ENCODE measurements at regions not wholly inside any gene's neighbourhood (a gene's known extent, or its start where the extent isn't known, plus 50 kb on each side); places are given as distances from the start of the nearest gene placed in this dataset.
"Not testable (repeated sequence)": the region's sequence is repeated elsewhere in the genome, so short reads cannot be mapped to it uniquely, and the experiment has no call there.

DNA sequence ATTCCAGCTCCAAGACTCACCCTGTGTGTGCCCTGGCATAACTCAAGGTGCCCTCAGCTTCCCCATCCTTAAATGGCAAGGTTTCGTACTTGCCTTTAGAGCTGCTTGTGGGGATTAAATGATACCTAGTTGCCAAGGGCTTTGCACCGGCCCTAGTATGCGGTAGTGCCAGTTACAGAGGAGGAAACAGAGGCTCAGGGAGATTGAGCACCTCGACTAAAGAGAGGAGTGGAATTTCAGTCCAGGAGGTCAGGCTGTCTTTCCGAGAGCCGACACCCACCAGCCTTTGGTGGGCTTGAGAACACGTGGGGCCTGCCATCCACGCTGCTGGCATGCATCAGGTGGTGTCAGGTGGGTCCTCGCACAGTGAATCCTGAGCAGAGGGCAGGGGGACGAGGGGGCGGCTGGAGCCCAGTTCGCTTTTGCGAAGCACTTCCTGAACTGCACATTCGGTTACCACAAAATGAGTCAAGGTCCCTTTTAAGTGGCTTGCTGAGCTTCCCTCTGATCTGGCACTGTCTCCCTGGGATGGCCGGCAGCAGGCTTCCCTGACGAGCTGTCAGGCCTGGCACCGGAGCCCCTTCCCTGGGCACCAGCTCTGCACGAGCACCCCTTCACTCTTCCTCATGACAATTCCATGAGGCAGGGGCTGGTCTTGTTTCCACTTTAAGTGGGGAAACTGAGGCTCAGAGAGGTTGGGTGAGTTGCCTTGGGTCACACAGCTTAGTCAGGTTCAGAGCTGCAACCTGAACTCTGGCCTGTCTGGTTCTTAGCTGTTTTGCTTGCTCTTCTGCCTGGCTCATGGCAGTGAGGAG lies 291.4 kb downstream of the BCL2L11 start:
- H3K27me3 ChIP-seq (ENCODE audit: insufficient read depth, poor library complexity, severe bottlenecking); H3K27ac ChIP-seq (replicated peaks); DNase-seq (ENCODE audit: low read depth in 1 of 2, low spot score in 1 of 2); H3K4me3 ChIP-seq (replicated peaks; ENCODE audit: insufficient read depth, low read length): not testable (repeated sequence)

DNA sequence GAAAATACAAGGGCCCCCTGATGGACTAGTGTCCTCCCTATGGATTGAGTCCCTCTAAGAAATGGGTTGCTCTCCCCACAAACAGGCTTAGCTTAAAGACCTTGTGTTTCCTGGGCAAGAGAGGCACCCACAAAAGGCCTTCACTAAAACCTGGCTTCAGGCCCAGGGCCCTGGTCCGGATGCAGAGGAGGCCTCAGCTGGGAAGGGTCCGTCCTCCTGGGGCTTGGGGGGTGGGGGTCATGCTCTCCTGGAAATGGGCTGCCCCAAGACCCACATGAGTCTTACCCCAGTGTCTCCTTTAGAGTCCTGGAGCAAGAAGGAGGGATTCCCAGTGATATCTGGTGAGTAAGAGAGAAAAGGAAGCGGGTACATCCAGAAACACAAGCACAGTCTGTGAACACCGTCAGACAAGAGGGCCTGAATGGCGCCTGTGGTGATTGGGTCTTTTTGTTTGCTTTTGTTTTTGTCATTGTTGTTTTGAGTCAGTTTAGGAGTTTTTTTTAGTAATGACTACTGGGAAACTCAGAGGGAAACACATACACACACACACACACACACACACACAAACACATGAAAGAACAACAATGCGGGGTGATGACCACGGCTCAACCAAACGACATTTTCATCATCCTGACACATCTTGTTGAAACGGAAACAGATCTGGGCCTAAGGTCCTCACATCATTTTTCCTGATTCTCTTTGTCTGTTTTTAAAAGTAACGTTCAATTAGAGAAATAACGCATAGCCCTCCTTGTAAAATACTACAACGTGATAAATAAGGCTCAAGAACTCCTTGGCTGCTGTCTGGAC lies 292.3 kb downstream of the BCL2L11 start:
- not testable (repeated sequence) for H3K27ac ChIP-seq (replicated peaks); DNase-seq (ENCODE audit: low read depth in 1 of 2, low spot score in 1 of 2); H3K27me3 ChIP-seq (ENCODE audit: insufficient read depth, poor library complexity, severe bottlenecking); H3K4me3 ChIP-seq (replicated peaks; ENCODE audit: insufficient read depth, low read length)

DNA sequence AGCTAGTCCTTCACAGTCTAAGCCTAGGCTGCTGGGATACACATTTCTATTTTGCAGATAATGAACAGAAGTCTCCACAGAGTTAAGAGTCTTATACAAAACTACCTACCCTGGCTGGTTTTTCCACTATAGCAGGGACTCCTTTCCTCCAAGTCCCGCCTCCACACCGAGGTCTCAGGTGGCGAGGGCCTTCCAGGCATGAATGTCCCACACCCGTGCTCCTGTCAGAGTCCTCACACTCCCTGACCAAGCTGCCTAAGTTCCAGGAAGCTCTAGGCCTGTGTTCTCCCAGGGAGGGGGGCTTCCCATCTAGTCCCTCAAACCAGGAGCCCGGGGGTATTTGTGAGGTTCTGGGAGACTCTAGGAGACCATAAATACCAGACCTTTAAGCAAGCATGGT lies 293.2 kb downstream of the BCL2L11 start:
- H3K4me3 ChIP-seq (replicated peaks; ENCODE audit: insufficient read depth, low read length); H3K27me3 ChIP-seq (ENCODE audit: insufficient read depth, poor library complexity, severe bottlenecking): not testable (repeated sequence)

DNA sequence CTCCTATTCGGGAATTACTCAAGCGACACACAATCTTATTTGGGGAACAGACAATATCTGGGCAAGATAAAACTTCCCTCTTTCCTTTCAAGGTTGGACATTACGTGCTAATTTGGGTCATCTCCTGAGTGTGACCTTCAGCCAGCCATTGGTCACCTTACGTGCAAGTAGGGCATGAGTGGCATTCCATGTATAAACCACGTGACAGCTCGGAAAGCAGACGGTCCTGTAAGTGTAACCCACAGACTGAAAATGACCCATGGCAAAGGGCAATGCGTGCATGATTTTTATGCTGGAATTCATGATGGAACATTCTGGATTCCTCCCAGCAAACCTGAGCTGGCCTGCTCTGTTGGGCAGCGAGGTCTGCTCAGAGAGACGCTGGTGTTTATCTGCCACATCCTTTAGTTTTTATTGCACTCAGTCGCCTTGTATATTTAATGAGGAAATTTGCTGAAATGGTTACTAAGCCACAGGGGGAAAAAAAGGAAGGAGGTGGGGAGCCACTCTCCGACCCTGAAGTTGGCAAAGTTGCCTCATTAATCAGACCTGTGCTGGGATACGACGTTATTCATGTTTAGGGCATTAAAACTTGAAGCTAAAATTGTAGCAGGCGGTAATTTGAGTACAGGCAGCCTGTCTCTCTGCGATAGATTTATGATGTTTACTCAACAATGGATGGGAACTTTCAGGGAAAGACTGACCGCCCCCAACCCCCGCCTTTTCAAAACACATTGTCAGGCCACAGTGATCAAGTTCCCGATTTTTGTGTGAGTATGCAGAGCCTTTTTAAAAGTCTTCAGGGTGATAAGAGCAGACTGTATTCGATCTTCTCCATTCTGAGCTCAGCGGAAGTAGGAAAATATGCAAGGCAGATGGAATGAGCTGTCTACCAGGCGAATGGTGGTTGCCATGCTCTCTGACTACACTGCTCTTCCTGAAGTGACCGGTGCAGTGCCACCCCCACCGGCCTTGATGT lies 295.3 kb downstream of the BCL2L11 start:
- peak; percentile 22 to 55 for DNase-seq (ENCODE audit: low read depth in 1 of 2, low spot score in 1 of 2)
- not testable (repeated sequence) for H3K4me3 ChIP-seq (replicated peaks; ENCODE audit: insufficient read depth, low read length); H3K27me3 ChIP-seq (ENCODE audit: insufficient read depth, poor library complexity, severe bottlenecking)
- H3K27ac ChIP-seq (replicated peaks): peak overlapping the region; percentile 67

More for the DNA sequence above, 293.2 kb downstream of the BCL2L11 start:
- H3K27ac ChIP-seq (replicated peaks); DNase-seq (ENCODE audit: low read depth in 1 of 2, low spot score in 1 of 2): not testable (repeated sequence)

DNA sequence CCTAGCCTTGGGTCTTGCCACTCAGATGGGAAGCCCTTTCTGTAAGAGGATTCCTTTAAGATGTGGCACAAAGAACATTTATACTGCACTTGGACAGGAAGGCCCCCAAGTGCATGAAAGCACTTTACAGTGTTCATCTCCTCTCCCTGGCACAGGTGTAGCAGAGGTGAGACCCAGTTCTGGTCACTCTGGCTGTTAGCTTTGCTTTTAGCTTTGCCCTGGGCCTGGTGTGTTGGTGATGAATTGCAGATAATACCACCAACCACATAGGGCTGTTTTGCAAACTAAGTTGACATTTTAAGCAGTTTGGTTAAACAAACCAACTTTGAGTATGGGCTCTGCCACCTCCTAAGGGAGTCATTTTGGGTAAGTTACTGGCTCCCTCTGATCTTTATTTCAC lies 296.3 kb downstream of the BCL2L11 start:
- H3K27ac ChIP-seq (replicated peaks); H3K4me3 ChIP-seq (replicated peaks; ENCODE audit: insufficient read depth, low read length); H3K27me3 ChIP-seq (ENCODE audit: insufficient read depth, poor library complexity, severe bottlenecking); DNase-seq (ENCODE audit: low read depth in 1 of 2, low spot score in 1 of 2): not testable (repeated sequence)

DNA sequence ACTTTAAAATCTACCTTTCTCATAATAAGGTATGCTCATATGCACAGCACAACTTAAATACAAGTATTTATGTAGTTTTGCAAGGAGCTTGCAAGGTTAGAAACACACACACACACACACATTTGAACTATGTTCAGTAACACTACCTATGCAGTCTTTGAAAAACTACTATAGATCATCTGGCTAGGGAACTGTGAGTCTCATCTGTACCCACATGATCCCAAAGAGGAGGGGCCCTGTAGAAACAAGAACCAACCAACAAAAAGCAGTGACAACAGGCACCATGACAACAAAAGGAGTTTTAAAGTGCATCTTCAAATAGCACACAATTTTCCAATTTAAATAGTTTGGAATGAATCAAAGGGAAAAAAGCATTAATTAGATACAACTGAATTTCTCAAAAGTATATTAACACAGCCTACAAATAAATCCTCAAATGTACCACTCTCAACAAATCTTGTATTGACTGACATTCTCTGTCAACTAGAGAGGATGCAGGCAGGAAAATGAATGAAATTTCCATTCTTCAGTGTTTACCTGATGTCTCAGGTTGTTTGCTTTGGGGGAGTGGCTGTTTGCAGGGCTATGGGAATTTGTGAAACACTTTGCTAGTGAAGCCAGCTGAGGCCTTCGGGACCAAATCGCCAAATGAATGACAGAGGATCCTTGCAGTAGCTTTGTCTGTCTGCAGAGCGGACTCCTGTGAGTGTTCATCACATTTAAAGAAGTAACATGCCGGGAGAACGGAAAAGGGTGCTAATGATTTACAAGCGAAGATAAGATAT lies 297.6 kb downstream of the BCL2L11 start:
- H3K27me3 ChIP-seq (ENCODE audit: insufficient read depth, poor library complexity, severe bottlenecking); DNase-seq (ENCODE audit: low read depth in 1 of 2, low spot score in 1 of 2): not testable (repeated sequence)

DNA sequence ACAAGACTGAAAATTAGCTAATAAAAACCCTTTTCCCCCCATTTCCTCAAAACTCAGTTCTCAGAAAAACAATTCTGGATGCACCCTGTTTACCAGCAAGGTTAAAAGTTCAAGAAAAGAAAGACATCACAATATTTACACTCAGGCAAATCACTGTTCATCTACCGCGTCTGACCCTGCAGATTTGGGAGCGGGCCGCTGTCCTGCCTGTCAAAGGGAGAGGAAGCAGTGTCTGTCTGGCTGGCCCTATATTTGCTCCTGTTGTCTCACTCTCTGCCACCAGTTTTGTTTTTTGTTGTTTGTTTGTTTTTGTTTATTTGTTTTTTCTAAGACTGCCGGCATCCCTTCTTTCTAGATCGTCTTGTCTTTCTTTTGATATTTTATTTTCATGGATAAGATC lies 299.4 kb downstream of the BCL2L11 start:
- not testable (repeated sequence) for DNase-seq (ENCODE audit: low read depth in 1 of 2, low spot score in 1 of 2); H3K4me3 ChIP-seq (replicated peaks; ENCODE audit: insufficient read depth, low read length); H3K27me3 ChIP-seq (ENCODE audit: insufficient read depth, poor library complexity, severe bottlenecking); H3K27ac ChIP-seq (replicated peaks)

More for the DNA sequence above, 297.6 kb downstream of the BCL2L11 start:
- H3K4me3 ChIP-seq (replicated peaks; ENCODE audit: insufficient read depth, low read length): not testable (repeated sequence)
- H3K27ac ChIP-seq (replicated peaks): peak overlapping the region; percentile 27; the same call in 1 of the 2 replicates

DNA sequence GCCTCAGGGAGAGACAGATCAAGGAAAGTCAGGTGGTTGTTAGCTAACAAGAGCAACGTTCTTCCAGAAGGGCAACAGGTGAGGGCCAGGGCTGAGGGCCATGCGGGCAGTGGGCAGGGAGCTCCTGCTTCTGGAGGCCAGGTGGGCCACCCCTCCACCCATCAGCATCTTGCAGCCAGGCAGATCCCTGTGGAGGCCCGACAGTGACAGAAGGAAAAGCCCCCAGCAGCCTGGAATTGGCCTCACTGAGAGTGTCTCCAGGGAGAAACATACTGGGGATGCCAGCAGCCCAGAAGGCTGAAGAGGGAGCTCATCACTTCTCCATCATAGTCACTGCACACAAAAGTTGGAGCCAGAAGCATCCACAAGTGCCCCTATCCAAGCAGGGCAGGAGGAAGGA lies 300.1 kb downstream of the BCL2L11 start:
- H3K27ac ChIP-seq (replicated peaks); DNase-seq (ENCODE audit: low read depth in 1 of 2, low spot score in 1 of 2); H3K27me3 ChIP-seq (ENCODE audit: insufficient read depth, poor library complexity, severe bottlenecking); H3K4me3 ChIP-seq (replicated peaks; ENCODE audit: insufficient read depth, low read length): not testable (repeated sequence)

DNA sequence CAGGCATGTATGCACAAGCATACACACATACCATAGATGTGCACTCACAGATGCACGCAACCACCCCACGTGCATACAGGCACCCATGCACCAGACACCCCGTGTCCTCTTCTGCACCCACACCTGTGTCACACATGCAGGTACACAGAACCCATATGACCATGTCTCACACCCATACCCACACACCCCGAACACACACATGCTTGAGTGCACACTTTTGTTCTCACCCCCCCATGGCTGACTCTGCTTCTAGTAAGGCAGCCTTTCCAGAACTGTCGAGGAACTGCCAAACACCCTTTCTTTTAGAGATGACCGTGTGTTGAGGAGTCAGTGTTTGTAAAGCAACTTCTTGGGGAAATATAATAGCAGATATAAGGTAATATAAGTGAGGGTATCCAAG lies 301.2 kb downstream of the BCL2L11 start:
- not testable (repeated sequence) for H3K27me3 ChIP-seq (ENCODE audit: insufficient read depth, poor library complexity, severe bottlenecking); H3K27ac ChIP-seq (replicated peaks); DNase-seq (ENCODE audit: low read depth in 1 of 2, low spot score in 1 of 2); H3K4me3 ChIP-seq (replicated peaks; ENCODE audit: insufficient read depth, low read length)

DNA sequence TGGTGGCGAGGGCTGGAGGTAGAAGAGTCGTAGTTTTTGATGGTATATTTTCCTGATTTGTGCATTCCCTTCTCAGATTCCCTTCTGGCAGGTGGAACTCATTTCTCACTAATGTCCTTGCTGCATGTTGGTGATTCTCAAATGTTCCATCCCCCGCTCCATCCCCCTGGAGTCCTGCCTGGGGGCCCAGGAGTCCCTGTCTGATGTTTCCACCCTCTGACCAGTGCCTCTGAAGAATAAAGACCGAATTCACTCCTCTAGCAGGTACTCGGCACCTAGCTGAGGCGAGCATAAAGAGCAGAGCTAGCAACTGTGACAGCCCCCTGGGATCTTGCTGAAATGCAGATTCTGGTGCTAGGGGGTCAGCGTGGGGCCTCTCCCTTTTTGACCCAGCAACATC lies 301.8 kb downstream of the BCL2L11 start:
- not testable (repeated sequence) for H3K27me3 ChIP-seq (ENCODE audit: insufficient read depth, poor library complexity, severe bottlenecking); H3K4me3 ChIP-seq (replicated peaks; ENCODE audit: insufficient read depth, low read length); DNase-seq (ENCODE audit: low read depth in 1 of 2, low spot score in 1 of 2); H3K27ac ChIP-seq (replicated peaks)

DNA sequence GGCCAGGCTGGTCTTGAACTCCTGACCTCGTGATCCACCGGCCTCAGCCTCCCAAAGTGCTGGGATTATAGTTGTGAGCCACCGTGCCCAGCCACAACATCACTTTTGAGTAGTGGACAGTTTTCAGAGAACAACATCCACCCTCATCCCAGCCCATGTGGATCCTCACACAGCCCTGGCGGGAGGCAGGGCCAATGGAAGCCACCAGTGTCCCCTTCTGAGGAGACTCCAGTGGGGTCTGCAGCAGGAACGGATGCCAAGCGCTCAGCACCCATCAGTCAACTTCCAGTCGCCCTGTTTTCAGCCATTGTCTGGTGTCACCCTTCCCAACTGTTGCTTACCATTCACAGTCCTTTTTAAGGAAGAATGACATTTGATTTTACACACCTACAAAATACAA lies 302.5 kb downstream of the BCL2L11 start:
- not testable (repeated sequence) for DNase-seq (ENCODE audit: low read depth in 1 of 2, low spot score in 1 of 2); H3K27ac ChIP-seq (replicated peaks); H3K27me3 ChIP-seq (ENCODE audit: insufficient read depth, poor library complexity, severe bottlenecking); H3K4me3 ChIP-seq (replicated peaks; ENCODE audit: insufficient read depth, low read length)

DNA sequence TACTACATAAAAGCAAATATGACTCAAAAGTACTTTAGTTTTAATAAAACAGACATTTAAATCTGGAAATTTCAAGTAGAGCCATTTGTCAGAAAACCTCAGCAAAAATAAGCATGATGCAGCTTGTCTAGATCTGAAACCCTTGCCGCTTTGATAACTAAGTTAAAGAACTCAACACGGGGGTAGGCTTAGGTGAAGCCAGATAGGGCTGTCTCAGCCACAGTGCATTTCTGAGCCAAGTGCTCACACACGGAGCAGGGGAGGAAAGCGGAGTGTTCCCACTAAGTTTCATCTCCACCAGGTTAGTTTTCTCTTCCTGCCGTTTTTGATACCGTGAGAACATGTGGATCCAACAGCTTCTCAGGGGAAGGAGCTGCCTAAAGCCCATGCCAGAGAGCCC lies 303.5 kb downstream of the BCL2L11 start:
- not testable (repeated sequence) for DNase-seq (ENCODE audit: low read depth in 1 of 2, low spot score in 1 of 2); H3K27me3 ChIP-seq (ENCODE audit: insufficient read depth, poor library complexity, severe bottlenecking); H3K27ac ChIP-seq (replicated peaks)

DNA sequence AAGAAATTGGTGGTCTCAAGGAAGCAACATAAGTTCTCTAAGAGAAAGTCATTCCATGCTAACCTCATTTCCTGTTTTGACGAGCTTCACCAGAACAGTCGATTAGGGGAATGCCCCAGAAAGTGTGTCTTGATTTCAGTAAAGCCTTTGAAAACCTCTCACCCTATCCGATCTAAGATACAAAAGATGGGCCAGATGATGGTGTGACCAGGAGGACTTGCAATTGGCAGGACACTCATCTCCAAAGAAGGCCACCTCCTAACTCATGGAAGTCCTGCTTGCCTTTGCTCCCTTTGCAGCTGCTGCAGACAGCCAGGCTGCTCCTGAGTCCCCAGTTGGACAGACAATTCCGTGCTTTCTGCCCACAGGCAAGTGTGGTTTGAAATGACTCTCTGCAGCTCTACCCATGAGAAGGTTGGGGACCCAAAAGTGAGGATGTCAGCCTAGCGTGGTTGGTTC lies 304.2 kb downstream of the BCL2L11 start:
- H3K27me3 ChIP-seq (ENCODE audit: insufficient read depth, poor library complexity, severe bottlenecking); H3K27ac ChIP-seq (replicated peaks); DNase-seq (ENCODE audit: low read depth in 1 of 2, low spot score in 1 of 2): not testable (repeated sequence)

More for the DNA sequence above, 303.5 kb downstream of the BCL2L11 start:
- H3K4me3 ChIP-seq (replicated peaks; ENCODE audit: insufficient read depth, low read length): not testable (repeated sequence)

More for the DNA sequence above, 304.2 kb downstream of the BCL2L11 start:
- H3K4me3 ChIP-seq (replicated peaks; ENCODE audit: insufficient read depth, low read length): not testable (repeated sequence)
